HCEC 1CT (cell line): ENCODE measurements at regions not wholly inside any gene's neighbourhood (a gene's known extent, or its start where the extent isn't known, plus 50 kb on each side); places are given as distances from the start of the nearest gene placed in this dataset.
A peak's percentile ranks its signal among the peaks of the same experiment; 100 is the strongest.

Experiments
- DNase-seq: peaks from one replicate; pipeline ENCODE4 v3.0.0-alpha.2; 2017

DNA sequence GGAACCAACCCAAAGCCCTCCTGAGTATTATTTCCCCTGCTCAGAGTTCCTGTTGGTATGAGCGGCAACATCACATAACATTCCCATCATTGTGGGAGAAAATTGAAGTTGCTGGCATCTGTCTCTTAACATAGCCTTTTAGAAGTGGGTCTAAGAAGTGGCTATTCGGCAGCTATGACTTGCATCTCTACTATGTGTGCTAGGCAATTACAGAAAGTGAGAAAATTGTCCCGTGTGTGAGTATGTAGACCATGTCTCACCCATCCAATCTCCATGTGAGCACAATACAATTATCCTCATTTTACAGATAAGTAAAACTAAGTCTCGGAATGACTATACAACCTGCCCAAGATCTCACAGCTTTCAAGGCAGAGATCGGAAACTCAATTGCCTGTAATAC is 239.4 kb upstream of the ZNF462 start:
- no peak for DNase-seq

DNA sequence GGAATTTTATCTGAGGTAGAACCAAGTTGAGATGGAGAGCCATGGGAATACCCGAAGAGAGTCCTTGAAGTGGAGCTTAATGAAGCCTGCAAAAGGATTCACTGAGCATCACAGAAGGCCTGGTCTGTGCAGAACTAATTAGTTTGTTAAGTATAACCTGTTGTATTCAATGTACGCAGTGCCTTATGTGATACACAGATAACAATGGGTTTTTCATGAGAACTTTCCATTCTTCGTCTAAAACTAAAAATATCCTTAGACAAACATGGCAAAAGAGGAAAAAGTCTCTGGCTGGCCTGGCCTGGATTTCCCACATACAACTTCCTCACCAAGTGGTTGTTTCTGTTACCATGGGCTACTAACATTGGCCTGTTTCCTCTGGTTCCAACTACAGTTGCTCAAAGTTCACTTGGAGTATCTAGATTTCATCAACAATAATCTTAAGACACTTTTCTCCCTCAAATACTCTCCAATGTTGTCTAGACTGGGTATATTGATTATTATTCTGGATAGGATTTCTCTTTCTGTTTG is 237.6 kb upstream of the ZNF462 start:
- DNase-seq: no peak

DNA sequence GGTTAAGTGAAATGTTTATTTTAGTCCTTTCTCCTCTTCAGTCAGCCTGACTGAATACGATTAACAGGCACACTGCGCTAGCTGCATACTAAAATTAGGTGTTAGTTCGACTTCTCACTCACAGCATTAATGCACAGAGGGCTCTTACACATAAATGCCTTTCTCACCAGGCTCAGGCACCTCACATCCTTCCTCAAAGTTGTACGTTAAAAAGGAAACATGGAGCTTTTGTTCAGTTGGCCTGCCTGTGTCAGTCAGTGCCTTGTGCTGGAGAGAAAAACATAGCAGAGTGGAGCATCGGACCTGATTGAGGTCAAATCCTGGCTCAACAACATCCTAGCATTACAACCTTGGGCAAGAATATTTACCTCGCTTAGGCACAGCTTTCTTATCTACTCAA is 236.0 kb upstream of the ZNF462 start:
- DNase-seq: no peak

DNA sequence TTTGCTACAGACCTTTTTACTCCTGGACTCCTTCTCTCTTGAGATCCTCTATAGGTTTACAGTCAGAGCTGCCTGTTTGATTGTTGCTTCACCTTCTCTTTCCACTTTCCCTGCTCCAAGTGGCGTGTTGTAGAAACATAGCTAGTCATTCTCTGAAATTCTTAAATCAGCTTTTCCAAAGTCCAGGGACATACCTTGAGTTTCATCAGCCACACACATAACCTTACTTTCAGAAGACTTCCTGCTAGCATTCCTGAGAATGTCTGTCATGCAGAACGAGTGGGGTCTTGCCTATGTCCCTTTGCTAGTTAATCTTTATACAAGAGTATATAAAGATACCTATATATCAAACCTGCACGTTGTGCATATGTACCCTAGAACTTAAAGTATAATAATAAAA is 230.3 kb upstream of the ZNF462 start:
- DNase-seq: no peak

DNA sequence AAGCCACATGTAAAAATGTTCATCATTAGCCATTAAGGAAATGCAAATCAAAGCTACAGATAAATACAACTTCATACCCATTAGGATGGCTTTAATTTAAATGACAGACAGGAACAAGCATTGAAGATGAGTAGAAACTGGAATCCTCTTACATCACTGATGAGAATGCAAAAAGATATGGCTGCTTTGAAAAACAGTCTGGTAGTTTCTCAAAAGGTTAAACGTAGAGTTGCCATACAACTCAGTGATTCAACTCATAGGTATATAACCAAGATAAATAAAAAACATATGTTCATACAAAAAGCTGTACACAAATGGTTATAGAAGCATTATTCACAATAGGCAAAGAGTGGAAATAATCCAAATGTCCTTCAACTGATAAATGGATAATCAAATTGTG is 228.8 kb upstream of the ZNF462 start:
- no peak for DNase-seq

DNA sequence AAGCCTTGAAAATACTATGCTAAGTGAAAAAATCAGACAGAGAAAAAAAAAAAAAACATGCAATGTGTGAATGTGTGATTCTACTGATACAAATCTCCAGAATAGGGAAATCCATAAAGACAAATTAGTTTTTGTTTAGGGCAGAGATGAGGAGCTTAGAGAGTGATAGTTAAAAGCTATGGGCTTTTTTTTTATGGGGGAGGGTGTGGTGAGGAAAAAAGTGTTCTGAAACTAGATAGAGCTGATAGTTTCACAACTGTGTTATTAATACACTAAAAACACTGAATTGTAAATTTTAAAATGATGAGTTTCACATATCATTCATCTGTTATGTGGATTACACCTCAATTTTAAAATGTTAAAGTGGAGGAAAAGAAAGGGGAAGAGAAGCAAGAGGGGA is 228.3 kb upstream of the ZNF462 start:
- DNase-seq: no peak

DNA sequence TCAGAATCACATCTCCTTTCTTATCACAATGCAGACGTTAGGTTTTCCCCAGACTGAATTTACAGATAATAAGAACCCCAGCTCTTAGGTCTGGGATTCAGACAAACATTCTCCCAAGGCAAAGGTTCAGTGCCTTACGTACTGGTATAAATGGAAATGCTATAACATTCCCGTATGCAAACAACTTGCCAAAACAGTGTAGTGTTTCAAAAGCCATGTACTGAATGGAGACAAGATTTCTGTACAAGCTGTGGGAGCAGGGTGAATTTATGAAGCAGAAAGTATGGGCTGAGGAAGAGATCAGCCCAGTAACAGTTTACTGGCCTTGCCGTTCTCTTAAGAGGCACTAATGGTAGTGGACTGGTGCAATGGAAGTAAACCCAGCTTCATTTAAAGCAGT is 225.5 kb upstream of the ZNF462 start:
- no peak for DNase-seq

DNA sequence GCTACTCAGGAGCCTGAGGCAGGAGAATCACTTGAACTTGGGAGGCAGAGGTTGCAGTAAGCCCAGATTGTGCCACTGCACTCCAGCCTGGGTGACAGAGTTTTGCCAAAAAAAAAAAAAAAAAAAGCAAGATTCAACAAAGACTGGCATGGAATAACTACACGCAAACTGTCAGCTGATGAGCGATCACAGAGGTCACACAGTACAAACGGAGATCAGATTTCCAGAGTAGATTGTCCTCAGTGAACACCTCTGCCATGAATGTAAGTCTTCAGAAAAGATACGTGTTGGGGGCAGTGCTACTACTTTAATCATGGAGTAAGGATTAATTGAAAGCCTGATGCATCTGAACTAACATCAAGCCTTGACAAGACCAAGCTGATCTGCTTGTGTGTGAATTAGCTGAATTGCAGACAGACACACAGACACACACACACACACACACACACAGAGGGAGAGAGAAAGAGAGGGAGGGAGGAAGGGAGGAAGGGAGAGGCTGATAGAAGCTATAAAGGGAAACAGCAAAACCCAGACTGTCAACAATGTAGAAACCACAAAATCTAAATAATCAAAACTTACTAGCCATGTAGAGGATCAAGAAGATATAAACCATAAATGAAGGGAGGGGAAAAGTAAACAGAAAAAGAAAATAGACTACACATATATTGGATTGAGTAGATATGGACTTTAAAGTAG is 222.9 kb upstream of the ZNF462 start:
- DNase-seq: no peak

DNA sequence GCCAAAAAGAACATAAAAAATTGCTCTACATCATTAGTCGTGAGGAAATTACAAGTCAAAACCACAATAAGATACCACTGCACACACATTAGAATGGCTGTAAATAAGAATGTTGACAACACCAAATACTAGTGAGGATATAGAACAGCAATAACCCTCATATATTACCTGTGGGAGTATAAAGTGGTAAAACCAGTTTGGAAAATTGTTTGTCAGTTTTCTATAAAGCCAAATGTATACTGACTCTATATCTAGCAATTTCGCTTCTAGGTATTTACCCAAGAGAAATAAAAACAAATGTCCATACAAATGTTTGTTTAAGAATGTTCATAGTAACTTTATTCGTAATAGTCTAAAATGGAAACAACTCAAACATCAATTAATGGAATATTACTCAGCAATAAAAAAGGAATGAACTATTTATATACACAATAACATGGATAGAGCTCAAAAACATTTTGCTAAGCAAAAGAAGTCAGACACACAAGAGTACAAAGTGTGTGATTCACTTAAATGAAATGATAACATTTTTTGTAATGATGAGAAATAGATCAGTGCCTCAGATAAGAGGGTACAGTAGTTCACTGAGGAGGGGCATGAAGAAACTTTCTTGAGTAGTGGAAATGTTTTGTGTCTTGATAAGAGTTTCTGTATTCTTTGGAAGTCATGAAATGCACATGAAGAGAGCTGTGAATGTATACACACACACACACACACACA is 219.6 kb upstream of the ZNF462 start:
- DNase-seq: no peak

DNA sequence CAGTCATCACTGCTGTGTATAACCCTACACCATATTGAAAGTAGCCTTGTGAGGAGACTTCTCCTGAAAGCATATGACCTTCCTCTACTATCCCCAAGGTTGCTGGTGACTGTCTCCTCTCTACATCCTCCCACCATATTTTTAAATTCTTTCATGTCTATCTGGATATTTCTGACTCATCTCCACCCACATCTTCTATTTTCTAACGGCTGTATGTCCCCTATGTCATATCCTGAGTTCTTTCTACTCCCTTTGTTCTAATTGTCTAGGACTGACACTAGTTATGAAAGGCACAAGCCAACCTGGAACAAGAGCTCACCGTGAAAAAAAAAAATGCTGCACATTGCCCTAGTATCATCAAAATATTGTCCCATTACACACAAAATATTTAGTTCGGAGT is 218.3 kb upstream of the ZNF462 start:
- DNase-seq: no peak

DNA sequence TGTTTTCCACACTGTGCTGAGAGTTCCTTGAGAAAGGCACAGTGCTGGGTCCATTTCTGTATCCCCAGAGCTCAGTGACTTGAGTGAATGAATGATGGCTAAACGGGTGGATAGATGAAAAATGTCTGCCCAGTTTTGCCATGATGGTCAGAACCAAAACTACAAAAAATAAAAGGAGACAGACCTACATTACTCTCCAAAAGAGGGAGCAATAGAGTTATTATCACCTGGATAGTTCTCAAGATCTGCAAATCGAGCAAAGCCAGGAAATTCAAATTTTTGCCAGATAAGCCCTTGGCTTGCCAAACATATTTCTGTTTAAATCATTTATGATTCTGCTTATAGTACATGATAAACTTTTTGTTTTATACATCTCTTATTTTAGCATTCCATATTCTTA is 214.2 kb upstream of the ZNF462 start:
- DNase-seq: peak; percentile 9

DNA sequence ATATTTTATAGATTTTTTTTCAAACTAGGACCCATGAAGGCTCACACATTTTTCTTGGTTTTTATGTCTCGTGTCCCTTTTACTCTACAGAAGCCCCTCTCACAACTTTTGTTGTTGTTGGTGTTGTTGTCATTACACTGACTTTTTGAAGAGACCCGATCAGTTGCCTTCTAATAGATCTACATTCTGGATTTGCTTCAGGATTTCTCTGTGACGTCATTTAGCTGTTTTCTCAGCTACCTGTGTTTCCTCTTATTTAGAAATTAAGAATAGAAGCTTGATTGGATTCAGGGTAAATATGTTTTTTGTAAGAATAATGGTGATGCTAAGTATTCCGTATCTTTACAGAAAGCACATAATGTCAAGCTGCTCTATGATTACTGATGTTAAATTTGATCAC is 213.3 kb upstream of the ZNF462 start:
- no peak for DNase-seq

DNA sequence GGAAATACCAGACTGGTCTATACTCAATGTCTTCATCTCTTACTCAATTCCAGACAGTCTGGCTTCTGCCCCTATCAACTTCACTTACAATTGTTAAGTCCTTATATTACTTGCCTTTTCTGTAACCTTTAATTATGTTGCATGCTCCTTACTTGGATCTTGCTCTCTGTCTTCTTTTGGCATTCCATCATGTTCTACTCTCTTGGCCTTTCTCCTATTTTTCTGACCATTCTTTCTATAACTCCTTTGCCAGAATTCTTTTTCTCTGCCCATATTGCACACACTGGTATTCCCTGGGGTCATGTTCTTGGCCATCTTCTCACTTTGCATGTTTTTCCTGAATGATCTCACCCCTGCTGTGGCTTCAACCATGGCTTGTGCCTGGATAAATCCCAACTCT is 209.8 kb upstream of the ZNF462 start:
- no peak for DNase-seq

DNA sequence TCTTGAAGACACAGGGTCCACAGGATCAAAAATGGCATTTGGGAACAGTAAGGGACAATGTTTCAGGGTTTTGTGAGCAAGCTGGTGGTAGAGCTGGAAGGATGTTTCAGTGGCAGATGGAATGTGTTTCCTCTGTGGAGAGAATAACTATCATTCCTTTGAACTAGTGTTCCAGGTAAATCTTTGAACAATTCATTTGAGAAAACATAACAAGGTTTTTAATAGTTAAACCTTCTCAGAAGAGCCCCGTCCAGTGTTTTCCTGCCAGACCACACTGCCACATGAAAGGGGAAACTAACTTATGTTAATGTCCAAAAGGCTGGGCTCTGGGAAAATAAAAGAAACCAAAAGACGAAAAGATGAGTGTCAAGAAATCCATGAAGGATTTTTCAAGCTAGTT is 207.0 kb upstream of the ZNF462 start:
- DNase-seq: no peak

DNA sequence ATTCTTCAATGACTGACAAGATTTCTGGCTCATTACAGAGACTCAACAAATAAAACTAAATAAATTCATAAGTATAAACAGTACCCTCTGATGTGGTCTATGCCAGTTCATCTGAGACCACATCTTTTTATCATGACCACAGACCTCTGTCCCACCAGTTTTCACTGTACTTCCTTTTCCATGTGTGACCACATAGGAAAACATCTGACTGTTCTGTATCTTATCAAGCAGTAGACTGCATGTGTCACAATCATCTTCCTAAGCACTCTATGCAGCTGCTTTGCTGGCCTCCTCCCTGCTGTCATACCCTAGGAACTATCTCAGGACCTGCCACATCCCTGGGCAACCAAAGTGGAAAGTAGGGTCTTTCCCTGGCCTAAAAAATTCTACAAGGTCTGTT is 205.0 kb upstream of the ZNF462 start:
- DNase-seq: no peak

DNA sequence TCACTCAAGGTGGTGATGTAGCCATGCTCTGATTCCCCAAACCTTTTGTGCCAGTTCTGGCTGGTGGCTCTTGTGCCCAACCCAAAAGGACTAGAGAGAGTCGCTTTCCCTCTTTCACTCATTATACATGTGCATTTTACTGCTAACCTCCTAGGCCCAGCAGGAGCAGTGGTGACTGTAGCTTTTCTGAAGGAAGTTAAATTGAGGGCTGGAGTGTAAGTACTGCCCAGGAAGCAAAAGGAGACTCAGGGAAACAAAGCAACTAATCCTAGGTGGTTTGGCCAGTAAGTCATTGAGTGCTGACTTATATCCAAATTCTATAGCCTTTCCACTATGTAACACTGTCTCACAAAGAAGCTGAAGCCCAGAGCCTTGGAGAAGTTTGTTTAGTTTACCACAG is 194.4 kb upstream of the ZNF462 start:
- no peak for DNase-seq

DNA sequence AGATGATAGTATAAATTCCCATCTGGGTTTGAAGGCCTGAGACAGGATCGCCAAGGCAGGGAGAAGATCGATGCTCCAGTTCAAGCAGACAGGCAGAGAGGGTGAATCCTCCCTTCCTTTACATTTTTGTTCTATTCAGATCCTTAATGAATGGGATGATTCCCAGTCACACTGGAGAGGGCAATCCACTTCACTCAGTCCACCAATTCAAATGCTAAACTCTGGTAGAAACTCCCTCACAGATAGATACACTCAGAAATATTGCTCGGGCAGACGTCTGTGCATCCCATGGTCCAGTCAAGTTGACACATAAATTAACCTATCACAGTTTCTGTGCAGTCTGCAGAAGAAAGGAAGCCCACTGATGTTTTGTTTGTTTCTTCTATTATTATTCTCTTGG is 193.1 kb upstream of the ZNF462 start:
- DNase-seq: no peak

DNA sequence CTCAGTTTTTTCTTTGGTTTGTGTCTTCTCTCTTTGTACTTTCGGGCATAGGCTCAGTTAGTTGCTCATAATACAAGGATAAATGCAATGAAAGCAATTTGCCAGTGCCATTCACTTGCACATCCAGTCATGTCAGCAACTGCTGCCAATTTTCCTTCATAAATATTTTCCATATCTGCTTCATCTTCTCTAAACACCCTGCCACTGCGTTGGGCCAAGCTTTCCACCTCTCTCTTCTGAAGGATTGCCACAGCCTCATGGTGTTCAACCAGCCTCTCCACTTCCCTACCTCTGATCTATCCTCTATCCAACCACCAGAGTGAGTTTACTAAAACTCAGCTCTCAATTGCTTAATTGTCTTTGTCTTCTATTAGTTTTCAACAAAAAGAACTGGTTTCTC is 192.5 kb upstream of the ZNF462 start:
- no peak for DNase-seq

DNA sequence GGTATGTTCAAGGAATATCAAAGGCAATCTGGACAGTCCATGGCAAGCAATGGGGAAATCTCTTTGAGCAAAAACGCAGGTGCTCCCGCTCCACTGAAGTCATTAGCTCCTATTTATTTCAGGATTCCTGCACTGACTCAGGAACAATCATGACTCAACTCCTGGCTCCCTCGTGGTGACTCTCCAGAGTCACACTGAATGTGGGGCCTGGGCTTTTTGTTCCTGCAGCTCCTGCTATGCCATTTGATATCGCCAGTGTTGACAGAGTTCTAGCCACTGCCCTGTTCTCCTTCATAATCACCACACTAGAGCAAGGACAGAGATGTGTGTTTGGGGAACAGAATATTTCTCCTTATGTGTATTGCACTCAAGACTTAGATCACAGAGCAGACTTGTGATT is 187.2 kb upstream of the ZNF462 start:
- no peak for DNase-seq

DNA sequence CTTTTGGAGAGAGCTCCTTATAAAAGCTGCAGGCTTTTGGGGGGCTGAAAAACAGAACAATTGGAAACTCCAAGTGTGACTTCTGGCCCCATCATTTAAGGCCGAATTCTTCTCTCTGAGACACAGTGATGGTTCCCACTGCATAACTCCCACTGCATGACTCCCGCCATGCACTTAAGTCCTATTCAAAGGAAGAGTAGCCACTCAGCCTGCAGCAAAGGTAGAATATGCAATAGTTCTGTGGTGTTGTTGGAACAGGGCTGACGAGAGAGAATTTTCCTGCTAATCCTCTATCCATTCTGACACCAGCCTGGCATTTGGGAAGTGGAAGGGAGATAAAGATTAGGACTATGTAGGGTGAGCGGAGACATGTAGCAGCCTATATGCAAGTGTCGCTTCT is 185.6 kb upstream of the ZNF462 start:
- no peak for DNase-seq

DNA sequence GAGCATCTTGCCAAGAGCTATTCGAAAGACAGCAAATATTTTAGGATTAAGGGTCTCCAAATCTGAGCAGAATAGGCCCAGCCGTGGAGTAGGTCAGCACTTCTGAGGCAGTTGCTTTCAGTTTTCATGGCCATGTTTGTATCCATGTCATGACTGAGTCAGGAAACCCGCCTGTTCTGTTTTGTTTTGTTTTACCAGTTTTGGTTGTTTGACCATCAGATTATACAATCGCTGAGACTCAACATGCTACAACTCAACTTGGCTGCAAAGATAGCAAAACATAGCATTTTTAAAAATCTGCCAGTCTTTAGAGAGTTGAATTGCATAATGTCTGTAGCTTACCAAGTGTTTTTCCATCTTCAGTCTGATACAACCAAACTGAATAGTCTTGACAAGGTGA is 185.1 kb upstream of the ZNF462 start:
- no peak for DNase-seq

DNA sequence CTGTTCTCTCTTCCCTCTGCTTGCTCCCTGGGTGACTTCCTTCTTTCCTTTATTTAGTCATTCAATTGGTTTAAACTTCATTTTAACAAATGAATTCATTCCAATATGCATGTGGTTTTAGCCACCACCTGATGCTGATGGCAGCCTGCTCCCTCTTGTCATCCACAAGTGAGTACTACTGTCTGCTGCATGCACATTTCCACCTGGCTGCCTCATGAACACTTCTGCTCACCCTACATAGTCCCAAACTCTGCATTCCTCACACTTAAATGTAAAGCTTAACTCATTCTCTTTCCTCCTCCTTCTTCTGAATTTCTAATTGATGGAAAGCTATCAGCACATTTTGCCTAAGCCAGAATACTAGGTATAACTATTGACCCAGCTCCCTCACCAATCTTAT is 184.7 kb upstream of the ZNF462 start:
- DNase-seq: no peak

DNA sequence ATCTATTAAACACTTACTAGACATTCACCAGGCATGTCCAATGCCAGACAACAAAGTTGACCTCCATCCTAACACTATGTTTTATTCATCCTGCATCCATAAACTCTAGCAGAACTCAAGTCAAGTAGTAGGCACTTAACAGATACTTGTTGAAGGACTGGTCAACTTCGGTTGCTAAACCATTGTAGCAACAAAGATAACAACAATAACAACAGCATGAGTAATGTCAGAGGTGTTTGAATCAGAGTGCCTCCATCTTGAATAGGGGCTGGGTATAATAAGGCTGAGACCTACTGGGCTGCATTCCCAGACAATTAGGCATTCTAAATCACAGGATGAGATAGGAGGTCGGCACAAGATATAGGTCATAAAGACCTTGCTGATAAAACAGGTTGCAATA is 180.5 kb upstream of the ZNF462 start:
- no peak for DNase-seq

DNA sequence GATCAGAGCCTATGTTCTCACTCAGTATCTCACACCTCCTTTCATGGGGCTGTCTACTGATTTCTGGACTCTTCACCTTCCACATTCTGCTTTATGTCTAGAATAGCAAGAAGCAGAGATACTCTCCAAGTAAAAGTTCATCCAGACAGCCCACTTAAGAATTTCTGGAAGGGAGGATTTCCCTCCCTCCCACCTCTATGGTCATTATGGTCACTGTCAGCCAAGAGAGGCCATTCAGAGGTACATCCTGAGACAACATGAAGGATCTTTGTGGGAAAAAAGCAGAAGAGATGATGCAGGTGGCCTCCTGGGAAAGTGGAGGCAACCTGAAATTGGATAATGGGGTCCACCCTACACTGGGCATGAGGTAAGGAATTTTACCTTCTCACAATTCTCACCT is 179.5 kb upstream of the ZNF462 start:
- DNase-seq: no peak
